SU-DHL-6 (cell line): ENCODE measurements at regions not wholly inside any gene's neighbourhood (a gene's known extent, or its start where the extent isn't known, plus 50 kb on each side); places are given as distances from the start of the nearest gene placed in this dataset.

Experiments
- CTCF ChIP-seq: fragments of 200-600 bp; sonication (generic); IDR thresholded peaks from one replicate; pipeline ENCODE4 v1.5.1; 2017; ENCODE audit warnings: antibody characterized with exemption, mild to moderate bottlenecking, low read length, moderate library complexity; ENCODE audit not compliant: insufficient read depth, poor library complexity, severe bottlenecking
- EZH2phosphoT487 ChIP-seq: fragments of 200-600 bp; sonication (generic), shearing (Covaris generic); conservative IDR thresholded peaks from 2 replicates; pipeline ENCODE4 v1.6.1; 2018; ENCODE audit warnings: mild to moderate bottlenecking, antibody characterized with exemption, low read length, moderate library complexity, mixed read lengths

- TF ChIP-seq CTCF = no peak
- no peak for TF ChIP-seq EZH2phosphoT487
Measured at GRCh38 chr3:8371085-8371551, 130.5 kb upstream of the LMCD1 start.
